A673 (cell line): ENCODE measurements at regions not wholly inside any gene's neighbourhood (a gene's known extent, or its start where the extent isn't known, plus 50 kb on each side); places are given as distances from the start of the nearest gene placed in this dataset.

Experiments used
- EZH2 ChIP-seq: fragments of 200-600 bp; sonication (generic); IDR thresholded peaks from 2 replicates; pipeline ENCODE4 v1.6.1; 2017; ENCODE audit warnings: borderline replicate concordance, low read depth, mild to moderate bottlenecking, mixed read lengths, antibody characterized with exemption, low read length; ENCODE audit not compliant: poor library complexity, severe bottlenecking
- TF ChIP-seq, protein P1 (sequence below): fragments of 300-800, 200-600 bp; sonication (generic); conservative IDR thresholded peaks from 2 replicates; pipeline ENCODE4 v1.5.1; 2017; ENCODE audit warnings: low read depth, mild to moderate bottlenecking, antibody characterized with exemption, low read length, moderate library complexity, mixed read lengths

DNA sequence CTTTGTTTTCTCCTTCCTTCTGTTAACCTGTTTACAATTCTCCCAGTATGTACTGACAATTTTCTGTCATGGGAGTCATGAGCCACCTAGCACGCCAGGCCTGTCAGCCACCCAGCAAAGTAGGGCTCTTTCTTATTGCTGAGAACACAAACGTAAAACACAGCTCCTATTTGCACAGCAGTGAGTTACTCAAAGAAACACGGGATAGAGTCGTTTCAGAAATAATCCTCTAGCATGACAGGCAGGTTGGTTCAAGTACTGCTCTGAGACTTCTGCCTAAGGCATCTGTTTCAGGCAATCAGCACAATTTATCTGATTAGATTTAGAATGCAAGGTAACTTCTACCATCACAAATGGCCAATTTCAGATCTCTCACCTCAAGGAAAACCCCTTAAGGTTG, 88.8 kb downstream of the CD24 start:
- TF ChIP-seq, protein P1, sequence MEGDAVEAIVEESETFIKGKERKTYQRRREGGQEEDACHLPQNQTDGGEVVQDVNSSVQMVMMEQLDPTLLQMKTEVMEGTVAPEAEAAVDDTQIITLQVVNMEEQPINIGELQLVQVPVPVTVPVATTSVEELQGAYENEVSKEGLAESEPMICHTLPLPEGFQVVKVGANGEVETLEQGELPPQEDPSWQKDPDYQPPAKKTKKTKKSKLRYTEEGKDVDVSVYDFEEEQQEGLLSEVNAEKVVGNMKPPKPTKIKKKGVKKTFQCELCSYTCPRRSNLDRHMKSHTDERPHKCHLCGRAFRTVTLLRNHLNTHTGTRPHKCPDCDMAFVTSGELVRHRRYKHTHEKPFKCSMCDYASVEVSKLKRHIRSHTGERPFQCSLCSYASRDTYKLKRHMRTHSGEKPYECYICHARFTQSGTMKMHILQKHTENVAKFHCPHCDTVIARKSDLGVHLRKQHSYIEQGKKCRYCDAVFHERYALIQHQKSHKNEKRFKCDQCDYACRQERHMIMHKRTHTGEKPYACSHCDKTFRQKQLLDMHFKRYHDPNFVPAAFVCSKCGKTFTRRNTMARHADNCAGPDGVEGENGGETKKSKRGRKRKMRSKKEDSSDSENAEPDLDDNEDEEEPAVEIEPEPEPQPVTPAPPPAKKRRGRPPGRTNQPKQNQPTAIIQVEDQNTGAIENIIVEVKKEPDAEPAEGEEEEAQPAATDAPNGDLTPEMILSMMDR, result no peak
- TF ChIP-seq EZH2, result no peak
